ENCODE measurements at regions not wholly inside any gene's neighbourhood (a gene's known extent, or its start where the extent isn't known, plus 50 kb on each side); places are given as distances from the start of the nearest gene placed in this dataset.

GRCh38 chr2:9118383-9118960, 88.1 kb upstream of the ASAP2 start:
- no peak for TF ChIP-seq GATA1 (IDR thresholded peaks at IDR 0.05; ENCODE audit: low read depth, low read length)
- TF ChIP-seq POLR2A (IDR thresholded peaks at IDR 0.05; ENCODE audit: low read length), result no peak
- no peak for DNase-seq

- TF ChIP-seq GATA1 (IDR thresholded peaks at IDR 0.05; ENCODE audit: low read depth, low read length) (no peak), POLR2A (IDR thresholded peaks at IDR 0.05; ENCODE audit: low read length) (no peak)
- no peak for DNase-seq
These were observed 91.4 kb upstream of the ASAP2 start for GRCh38 chr2:9115229-9115628.

- peak; percentile 23 to 32 for DNase-seq
- TF ChIP-seq GATA1 (IDR thresholded peaks at IDR 0.05; ENCODE audit: low read depth, low read length), result no peak
- no peak for TF ChIP-seq POLR2A (IDR thresholded peaks at IDR 0.05; ENCODE audit: low read length)
These were observed 92.2 kb upstream of the ASAP2 start for GRCh38 chr2:9114458-9114857.

- TF ChIP-seq GATA1 (IDR thresholded peaks at IDR 0.05; ENCODE audit: low read depth, low read length) (no peak), POLR2A (IDR thresholded peaks at IDR 0.05; ENCODE audit: low read length) (no peak)
- DNase-seq, result no peak
These were observed 92.7 kb upstream of the ASAP2 start for GRCh38 chr2:9113916-9114315.

GRCh38 chr2:9113262-9113661, 93.3 kb upstream of the ASAP2 start:
- no peak for DNase-seq
- TF ChIP-seq GATA1 (IDR thresholded peaks at IDR 0.05; ENCODE audit: low read depth, low read length), result no peak
- no peak for TF ChIP-seq POLR2A (IDR thresholded peaks at IDR 0.05; ENCODE audit: low read length)

GRCh38 chr2:9112079-9112721, 94.4 kb upstream of the ASAP2 start:
- peak; percentile 17 to 38 for DNase-seq
- TF ChIP-seq POLR2A (IDR thresholded peaks at IDR 0.05; ENCODE audit: low read length) (no peak), GATA1 (IDR thresholded peaks at IDR 0.05; ENCODE audit: low read depth, low read length) (no peak)

- peak; percentile 16 to 21 for DNase-seq
- TF ChIP-seq GATA1 (IDR thresholded peaks at IDR 0.05; ENCODE audit: low read depth, low read length) (no peak), POLR2A (IDR thresholded peaks at IDR 0.05; ENCODE audit: low read length) (no peak)
These were observed 95.6 kb upstream of the ASAP2 start for GRCh38 chr2:9110893-9111569.

GRCh38 chr2:9110346-9110884, 96.2 kb upstream of the ASAP2 start:
- DNase-seq, result no peak
- TF ChIP-seq GATA1 (IDR thresholded peaks at IDR 0.05; ENCODE audit: low read depth, low read length) (no peak), POLR2A (IDR thresholded peaks at IDR 0.05; ENCODE audit: low read length) (no peak)

- no peak for DNase-seq
- TF ChIP-seq GATA1 (IDR thresholded peaks at IDR 0.05; ENCODE audit: low read depth, low read length) (no peak), POLR2A (IDR thresholded peaks at IDR 0.05; ENCODE audit: low read length) (no peak)
These were observed 96.7 kb upstream of the ASAP2 start for GRCh38 chr2:9109871-9110270.

GRCh38 chr2:9108210-9108967, 98.2 kb upstream of the ASAP2 start:
- no peak for DNase-seq
- no peak for TF ChIP-seq GATA1 (IDR thresholded peaks at IDR 0.05; ENCODE audit: low read depth, low read length)
- TF ChIP-seq POLR2A (IDR thresholded peaks at IDR 0.05; ENCODE audit: low read length), result no peak

GRCh38 chr2:9107168-9108025, 99.2 kb upstream of the ASAP2 start:
- DNase-seq, result no peak
- TF ChIP-seq GATA1 (IDR thresholded peaks at IDR 0.05; ENCODE audit: low read depth, low read length) (no peak), POLR2A (IDR thresholded peaks at IDR 0.05; ENCODE audit: low read length) (no peak)

GRCh38 chr2:9106338-9107167, 100.1 kb upstream of the ASAP2 start:
- no peak for DNase-seq
- no peak for TF ChIP-seq POLR2A (IDR thresholded peaks at IDR 0.05; ENCODE audit: low read length)
- no peak for TF ChIP-seq GATA1 (IDR thresholded peaks at IDR 0.05; ENCODE audit: low read depth, low read length)

Measured in erythroblast (primary cell).